Natural killer cell (primary cell): ENCODE measurements at regions not wholly inside any gene's neighbourhood (a gene's known extent, or its start where the extent isn't known, plus 50 kb on each side); places are given as distances from the start of the nearest gene placed in this dataset.

Experiments
- ATAC-seq, 3 donors: fragments of 150-1000 bp in 2 of 3; fragments of 200-7000 bp in 1 of 3; cut with Tn5 transposase; 1 replicate in 1 of 3; 2 replicates in 2 of 3; pipeline ENCODE4 v1.10.0; 2021; ENCODE audit warnings: mild to moderate bottlenecking in 2 of 3, moderate library complexity in 2 of 3
- DNase-seq, 2 donors: peaks; one replicate each; pipeline versions ENCODE4 v3.0.0 to v3.0.0-alpha.2; 2013 to 2021; ENCODE audit warnings: mixed read lengths in 1 of 2
- H3K27ac ChIP-seq: one replicate; pipeline ENCODE4 v1.5.1; 2013; ENCODE audit warnings: mild to moderate bottlenecking, low read length
- H3K27me3 ChIP-seq: one replicate; pipeline ENCODE4 v1.6.1; 2013; ENCODE audit warnings: low read length; ENCODE audit not compliant: control insufficient read depth, insufficient read depth
- H3K36me3 ChIP-seq: one replicate; pipeline ENCODE4 v1.6.1; 2013; ENCODE audit warnings: low read length; ENCODE audit not compliant: control insufficient read depth, insufficient read depth
- H3K4me1 ChIP-seq: one replicate; pipeline ENCODE4 v1.6.1; 2013; ENCODE audit warnings: low read length; ENCODE audit not compliant: control insufficient read depth, insufficient read depth
- H3K4me3 ChIP-seq: one replicate; pipeline ENCODE4 v1.5.1; 2013; ENCODE audit warnings: low read length
- H3K9me3 ChIP-seq: one replicate; pipeline ENCODE4 v1.6.1; 2013; ENCODE audit warnings: low read length; ENCODE audit not compliant: control insufficient read depth, insufficient read depth
- H3K27ac Mint-ChIP-seq, 2 donors: one replicate each; pipeline ENCODE4 v1.8.0; 2022; ENCODE audit warnings: mild to moderate bottlenecking in 2 of 2, mixed read lengths in 2 of 2, moderate library complexity in 1 of 2
- H3K27me3 Mint-ChIP-seq, 2 donors: one replicate each; pipeline ENCODE4 v1.8.0; 2022; ENCODE audit warnings: low read depth in 2 of 2, mixed read lengths in 2 of 2
- H3K36me3 Mint-ChIP-seq: one replicate; pipeline ENCODE4 v1.8.0; 2022; ENCODE audit warnings: mixed read lengths
- H3K4me1 Mint-ChIP-seq, 2 donors: one replicate each; pipeline ENCODE4 v1.8.0; 2022; ENCODE audit warnings: mixed read lengths in 2 of 2
- H3K4me3 Mint-ChIP-seq: one replicate; pipeline ENCODE4 v1.8.0; 2022; ENCODE audit warnings: mild to moderate bottlenecking, moderate library complexity, mixed read lengths
- H3K9me3 Mint-ChIP-seq, 2 donors: one replicate each; pipeline ENCODE4 v1.8.0; 2022; ENCODE audit warnings: mixed read lengths in 2 of 2
- CTCF ChIP-seq: fragments of 200-600 bp; IDR thresholded peaks from one replicate; pipeline ENCODE4 v1.8.0; 2022; ENCODE audit warnings: antibody characterized with exemption
- WGBS: methylation state at CpG from one replicate; pipeline ENCODE4 v1.1.7; 2013; ENCODE audit warnings: missing lambda C conversion rate; ENCODE audit not compliant: insufficient coverage; 5-methylcytosine and 5-hydroxymethylcytosine counted together
- intact Hi-C: fragments of 100-400 bp; cut with micrococcal nuclease; formaldehyde crosslinking; loops from one replicate; pipeline ENCODE4 v1.14.2; 2022

DNA sequence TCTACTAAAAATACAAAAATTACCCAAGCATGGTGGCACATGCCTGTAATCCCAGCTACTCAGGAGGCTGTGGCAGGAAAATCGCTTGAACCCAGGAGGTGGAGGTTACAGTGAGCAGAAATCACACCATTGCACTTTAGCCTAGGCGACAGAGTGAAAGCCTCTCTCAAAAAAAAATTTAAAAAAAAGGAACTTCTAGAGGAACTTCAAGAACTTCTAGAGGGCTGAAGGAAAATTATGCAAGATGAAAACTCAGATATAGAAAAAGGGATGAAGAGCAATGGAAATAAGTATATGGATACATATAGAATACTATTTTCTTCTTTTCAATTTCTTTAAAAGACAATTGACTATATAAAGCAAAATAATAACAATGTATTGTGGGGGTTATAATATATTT, 51.2 kb upstream of the PRR5 start:
- H3K4me3 Mint-ChIP-seq = no peak overlapping the region
- Histone ChIP-seq H3K9me3 (no peaks in the 10 kb centered on the region), H3K27me3 (no peaks in the 10 kb centered on the region), H3K36me3 (no peaks in the 10 kb centered on the region), H3K4me1 (peaks cover 5% of the 10 kb centered on the region), H3K27ac (no peak overlapping the region), H3K4me3 (no peak overlapping the region)
- ATAC-seq (no peak), DNase-seq (no peak)
- WGBS = 60% methylated on average over 1 of the region's 2 CpGs
- H3K27ac Mint-ChIP-seq = no peak overlapping the region
- no peaks in the 10 kb centered on the region for H3K36me3 Mint-ChIP-seq
- no peak for TF ChIP-seq CTCF
- no peaks in the 10 kb centered on the region for H3K27me3 Mint-ChIP-seq
- intact Hi-C loops = no loop called here
- peaks cover 0 to 6% of the 10 kb centered on the region in 2 donors for H3K4me1 Mint-ChIP-seq
- no peaks in the 10 kb centered on the region for H3K9me3 Mint-ChIP-seq

- ATAC-seq (no peak), DNase-seq (no peak)
- peaks cover 5% of the 10 kb centered on the region for H3K4me1 ChIP-seq
- peaks cover 0 to 3% of the 10 kb centered on the region in 2 donors for H3K27me3 Mint-ChIP-seq
- intact Hi-C loops = no loop called here
- H3K4me3 Mint-ChIP-seq = no peak overlapping the region
- H3K4me1 Mint-ChIP-seq = peaks cover 0 to 15% of the 10 kb centered on the region in 2 donors
- no peak for TF ChIP-seq CTCF
- no peak overlapping the region for H3K27ac ChIP-seq
- no peaks in the 10 kb centered on the region for H3K36me3 Mint-ChIP-seq
- no peaks in the 10 kb centered on the region for H3K9me3 Mint-ChIP-seq
- H3K27ac Mint-ChIP-seq = no peak overlapping the region
- H3K9me3 ChIP-seq = no peaks in the 10 kb centered on the region
- H3K27me3 ChIP-seq = no peaks in the 10 kb centered on the region
- no peaks in the 10 kb centered on the region for H3K36me3 ChIP-seq
- no peak overlapping the region for H3K4me3 ChIP-seq
- 88% methylated on average over 20 of the region's 20 CpGs for WGBS
Measured at GRCh38 chr22:44648821-44649565, 53.0 kb upstream of the PRR5 start.

GRCh38 chr22:44648085-44648820, 53.8 kb upstream of the PRR5 start:
- TF ChIP-seq CTCF = no peak
- peaks cover 0 to 3% of the 10 kb centered on the region in 2 donors for H3K27me3 Mint-ChIP-seq
- H3K36me3 Mint-ChIP-seq = no peaks in the 10 kb centered on the region
- no peak overlapping the region for H3K27ac Mint-ChIP-seq
- WGBS = 84% methylated on average over 12 of the region's 12 CpGs
- Histone ChIP-seq H3K4me1 (peaks cover 3% of the 10 kb centered on the region), H3K4me3 (no peak overlapping the region), H3K27ac (no peak overlapping the region), H3K9me3 (no peaks in the 10 kb centered on the region), H3K36me3 (no peaks in the 10 kb centered on the region), H3K27me3 (no peaks in the 10 kb centered on the region)
- no peaks in the 10 kb centered on the region for H3K9me3 Mint-ChIP-seq
- ATAC-seq (no peak), DNase-seq (no peak)
- intact Hi-C loops = no loop called here
- peaks cover 0 to 15% of the 10 kb centered on the region in 2 donors for H3K4me1 Mint-ChIP-seq
- H3K4me3 Mint-ChIP-seq = no peak overlapping the region
